Esophagus (tissue), 2 donors: ENCODE measurements at regions not wholly inside any gene's neighbourhood (a gene's known extent, or its start where the extent isn't known, plus 50 kb on each side); places are given as distances from the start of the nearest gene placed in this dataset.
"Not testable (repeated sequence)": the region's sequence is repeated elsewhere in the genome, so short reads cannot be mapped to it uniquely, and the experiment has no call there.

ENCODE experiments used
- H3K27ac ChIP-seq, 2 donors: one replicate each; pipeline ENCODE4 v1.5.1; 2013; ENCODE audit warnings: low read depth in 2 of 2, mild to moderate bottlenecking in 2 of 2, inconsistent platforms in 1 of 2, low read length in 1 of 2, moderate library complexity in 1 of 2
- H3K27me3 ChIP-seq, 2 donors: one replicate each; pipeline ENCODE4 v1.6.1; 2013; ENCODE audit warnings: low read length in 2 of 2, control low read depth in 1 of 2, mild to moderate bottlenecking in 1 of 2; ENCODE audit not compliant: insufficient read depth in 2 of 2, control insufficient read depth in 1 of 2
- H3K36me3 ChIP-seq, 2 donors: one replicate each; pipeline ENCODE4 v1.6.1; 2013; ENCODE audit warnings: low read length in 1 of 2; ENCODE audit not compliant: control insufficient read depth in 2 of 2, insufficient read depth in 2 of 2
- H3K4me1 ChIP-seq, 2 donors: one replicate each; pipeline ENCODE4 v1.6.1; 2013; ENCODE audit warnings: low read length in 1 of 2; ENCODE audit not compliant: control insufficient read depth in 2 of 2, insufficient read depth in 2 of 2
- H3K4me3 ChIP-seq, 2 donors: one replicate each; pipeline ENCODE4 v1.5.1; 2013; ENCODE audit warnings: low read length in 2 of 2, mild to moderate bottlenecking in 2 of 2, low read depth in 1 of 2, moderate library complexity in 1 of 2
- H3K9me3 ChIP-seq, 2 donors: one replicate each; pipeline ENCODE4 v1.6.1; 2013; ENCODE audit warnings: mild to moderate bottlenecking in 2 of 2, low read depth in 1 of 2, low read length in 1 of 2, moderate library complexity in 1 of 2; ENCODE audit not compliant: control insufficient read depth in 2 of 2, insufficient read depth in 1 of 2
- WGBS, 2 donors: extraction: QIAGEN DNeasy Blood & Tissue Kit; methylation state at CpG; one replicate each; pipeline ENCODE4 v1.1.7; 2013; 5-methylcytosine and 5-hydroxymethylcytosine counted together
- donor health status: healthy with polysubstance abuse.
- donor health status: Bipolar disorder and iron deficiency.

DNA sequence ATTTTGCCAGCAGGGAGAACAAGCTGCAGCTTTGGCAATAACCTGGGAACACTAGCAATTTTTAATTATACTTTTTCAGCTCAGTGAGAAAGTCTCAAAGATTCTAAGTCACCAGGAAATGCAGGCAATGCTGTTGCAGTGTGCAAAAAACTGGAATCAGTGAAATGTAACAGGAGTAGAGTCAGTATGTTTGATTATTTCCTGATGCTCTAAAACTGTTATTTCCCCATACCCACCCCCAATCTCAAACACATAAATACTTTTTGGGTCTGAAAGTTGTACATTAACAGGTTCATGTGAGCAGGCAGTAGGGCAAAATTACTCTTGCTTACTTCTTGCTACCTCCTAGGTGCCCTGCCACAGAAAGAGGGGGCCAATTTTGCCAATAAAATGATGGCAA, 65.4 kb upstream of the BEND6 start:
- H3K36me3 ChIP-seq = no peaks in the 10 kb centered on the region
- H3K9me3 ChIP-seq = no peaks in the 10 kb centered on the region
- no peak overlapping the region for H3K4me3 ChIP-seq
- no peaks in the 10 kb centered on the region for H3K4me1 ChIP-seq
- no peaks in the 10 kb centered on the region for H3K27me3 ChIP-seq
- no peak overlapping the region for H3K27ac ChIP-seq

GRCh38 chr6:56888687-56889086, 66.2 kb upstream of the BEND6 start:
- Histone ChIP-seq H3K27me3 (no peaks in the 10 kb centered on the region), H3K4me1 (no peaks in the 10 kb centered on the region), H3K36me3 (no peaks in the 10 kb centered on the region), H3K9me3 (no peaks in the 10 kb centered on the region), H3K4me3 (no peak overlapping the region), H3K27ac (no peak overlapping the region)
- 77 to 83% methylated on average over 1 of the region's 1 CpG for WGBS, 2 donors

DNA sequence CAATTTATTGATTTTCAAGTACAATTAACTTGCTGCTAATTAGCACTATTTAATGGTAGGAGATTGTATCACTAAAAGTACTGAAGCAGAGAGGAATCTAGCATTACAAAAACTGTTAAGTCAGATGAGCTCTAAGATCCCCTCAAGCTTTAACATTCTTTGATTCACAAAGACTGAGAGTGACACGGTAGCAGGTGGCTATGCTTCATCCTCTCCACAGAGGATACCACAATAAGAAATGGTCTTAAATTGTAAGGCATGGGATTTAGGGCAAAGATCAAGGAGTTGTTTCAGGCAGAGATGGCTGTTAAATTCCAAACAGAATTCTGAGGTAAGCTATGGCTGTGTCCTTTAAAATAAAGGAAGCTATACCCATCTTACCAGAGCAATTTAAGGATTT, 67.8 kb upstream of the BEND6 start:
- Histone ChIP-seq H3K9me3 (no peaks in the 10 kb centered on the region), H3K4me1 (no peaks in the 10 kb centered on the region), H3K4me3 (no peak overlapping the region), H3K36me3 (no peaks in the 10 kb centered on the region), H3K27me3 (no peaks in the 10 kb centered on the region), H3K27ac (no peak overlapping the region)
- WGBS, 2 donors = 68 to 76% methylated on average over 1 of the region's 1 CpG

DNA sequence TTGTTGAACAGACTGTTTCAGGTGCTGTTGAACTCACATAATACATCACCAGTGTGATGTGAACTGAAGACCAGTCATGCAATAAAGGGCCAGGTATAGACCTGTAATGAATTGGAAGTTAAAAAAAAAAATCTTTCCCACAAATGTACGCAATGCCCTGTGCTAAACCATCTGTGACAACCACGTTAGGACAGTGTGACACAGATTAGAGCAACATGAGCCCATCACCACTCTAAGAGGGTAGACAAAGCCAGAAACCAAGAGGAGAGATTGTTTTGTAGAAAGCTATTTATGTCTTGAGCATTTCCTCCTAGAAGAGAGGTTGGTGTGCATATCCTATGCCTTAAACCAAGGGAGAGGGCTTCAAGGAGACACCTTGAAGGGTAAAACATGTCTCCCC, 77.0 kb upstream of the BEND6 start:
- Histone ChIP-seq H3K36me3 (no peaks in the 10 kb centered on the region), H3K4me3 (no peak overlapping the region), H3K4me1 (no peaks in the 10 kb centered on the region), H3K27ac (no peak overlapping the region), H3K27me3 (no peaks in the 10 kb centered on the region), H3K9me3 (no peaks in the 10 kb centered on the region)
- 80 to 81% methylated on average over 2 of the region's 2 CpGs for WGBS, 2 donors

DNA sequence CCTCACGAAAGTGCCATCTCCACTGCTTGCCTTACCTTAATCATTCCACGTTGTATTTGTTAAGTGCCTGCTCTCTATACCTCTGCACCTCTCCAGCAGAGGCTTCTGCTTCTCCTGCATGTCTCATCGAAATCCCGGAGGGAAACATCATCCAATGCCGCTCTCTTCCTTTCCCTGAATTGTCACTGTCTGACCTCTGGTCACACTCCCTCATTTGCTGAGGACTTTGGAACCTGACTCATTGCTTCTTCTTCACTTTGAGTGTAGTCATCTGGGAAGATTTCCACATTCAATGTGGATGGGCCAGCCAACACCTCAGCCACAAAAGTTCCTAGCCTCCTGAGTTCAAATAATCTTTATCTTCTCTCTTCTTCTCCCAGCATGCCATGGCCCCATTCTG, 78.9 kb upstream of the BEND6 start:
- H3K4me1 ChIP-seq = no peaks in the 10 kb centered on the region
- H3K36me3 ChIP-seq = no peaks in the 10 kb centered on the region
- no peak overlapping the region for H3K27ac ChIP-seq
- no peaks in the 10 kb centered on the region for H3K27me3 ChIP-seq
- H3K4me3 ChIP-seq = no peak overlapping the region
- H3K9me3 ChIP-seq = no peaks in the 10 kb centered on the region
- 82 to 90% methylated on average over 5 of the region's 5 CpGs for WGBS, 2 donors

DNA sequence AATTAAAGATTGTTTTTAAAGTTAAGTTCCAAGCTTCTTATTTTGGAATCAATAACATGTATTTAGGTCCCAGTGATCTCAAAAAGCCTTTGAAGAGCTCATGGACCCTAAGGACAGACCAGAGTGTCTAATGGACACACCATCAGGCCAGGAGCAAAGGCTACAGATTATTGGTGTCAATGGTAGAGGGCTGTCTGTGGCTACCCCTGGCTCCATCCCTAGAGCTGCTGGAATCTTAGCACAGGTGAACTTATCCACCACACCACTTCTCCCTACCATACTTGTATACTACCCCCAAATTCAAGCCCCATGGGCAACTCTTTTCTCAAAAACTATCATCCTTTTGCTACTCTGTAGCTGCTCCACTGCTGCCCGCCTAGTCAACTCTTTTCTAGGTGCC, 79.4 kb upstream of the BEND6 start:
- H3K4me3 ChIP-seq = no peak overlapping the region
- 90 to 96% methylated on average over 1 of the region's 1 CpG for WGBS, 2 donors
- H3K27ac ChIP-seq = no peak overlapping the region

GRCh38 chr6:56874328-56874727, 80.6 kb upstream of the BEND6 start:
- no peak overlapping the region for H3K4me3 ChIP-seq
- 88 to 91% methylated on average over 3 of the region's 3 CpGs for WGBS, 2 donors
- H3K27me3 ChIP-seq = no peaks in the 10 kb centered on the region
- H3K27ac ChIP-seq = no peak overlapping the region
- no peaks in the 10 kb centered on the region for H3K9me3 ChIP-seq
- H3K4me1 ChIP-seq = no peaks in the 10 kb centered on the region
- no peaks in the 10 kb centered on the region for H3K36me3 ChIP-seq

More for the DNA sequence above, 79.4 kb upstream of the BEND6 start:
- Histone ChIP-seq H3K27me3 (no peaks in the 10 kb centered on the region), H3K4me1 (no peaks in the 10 kb centered on the region), H3K36me3 (no peaks in the 10 kb centered on the region), H3K9me3 (no peaks in the 10 kb centered on the region)

- H3K4me3 ChIP-seq, H3K9me3 ChIP-seq, H3K27me3 ChIP-seq, H3K36me3 ChIP-seq, H3K27ac ChIP-seq, H3K4me1 ChIP-seq: not testable (repeated sequence)
- 83 to 86% methylated on average over 5 of the region's 5 CpGs for WGBS, 2 donors
These were observed 84.9 kb upstream of the BEND6 start for GRCh38 chr6:56870053-56870452.

- 85 to 91% methylated on average over 2 of the region's 2 CpGs for WGBS, 2 donors
- no peak overlapping the region for H3K4me3 ChIP-seq
- H3K4me1 ChIP-seq = no peaks in the 10 kb centered on the region
- H3K36me3 ChIP-seq = no peaks in the 10 kb centered on the region
- no peaks in the 10 kb centered on the region for H3K27me3 ChIP-seq
- H3K27ac ChIP-seq = no peak overlapping the region
- no peaks in the 10 kb centered on the region for H3K9me3 ChIP-seq
These were observed 85.6 kb upstream of the BEND6 start for GRCh38 chr6:56869346-56869745.

GRCh38 chr6:56868687-56869086, 86.2 kb upstream of the BEND6 start:
- Histone ChIP-seq H3K4me1 (no peaks in the 10 kb centered on the region), H3K9me3 (no peaks in the 10 kb centered on the region), H3K36me3 (no peaks in the 10 kb centered on the region), H3K4me3 (no peak overlapping the region), H3K27ac (no peak overlapping the region), H3K27me3 (no peaks in the 10 kb centered on the region)
- 80 to 84% methylated on average over 1 of the region's 1 CpG for WGBS, 2 donors
